Neural cell (in vitro differentiated cells): ENCODE measurements at regions not wholly inside any gene's neighbourhood (a gene's known extent, or its start where the extent isn't known, plus 50 kb on each side); places are given as distances from the start of the nearest gene placed in this dataset.

Source experiments
- H2AFZ ChIP-seq: fragments of 200-600, 300-800 bp; sonication (generic), shearing (Covaris generic); 2 replicates; pipeline ENCODE4 v1.6.0; 2014; ENCODE audit warnings: low read depth, mild to moderate bottlenecking, antibody characterized with exemption, low read length, moderate library complexity
- H3F3A ChIP-seq: fragments of 200-600 bp; shearing (Covaris generic); 2 replicates; pipeline ENCODE4 v1.6.1; 2016; ENCODE audit warnings: mild to moderate bottlenecking, moderate library complexity, mixed read lengths, antibody characterized with exemption, low read length; ENCODE audit not compliant: insufficient read depth, poor library complexity, severe bottlenecking
- H3K27ac ChIP-seq: fragments of 200-600, 300-800 bp; sonication (generic), shearing (Covaris generic); 2 replicates; pipeline ENCODE4 v1.5.1; 2014; ENCODE audit warnings: mild to moderate bottlenecking, low read length, moderate library complexity
- H3K27me3 ChIP-seq: fragments of 300-800, 200-600 bp; sonication (generic), shearing (Covaris generic); 2 replicates; pipeline ENCODE4 v1.6.0; 2014; ENCODE audit warnings: mild to moderate bottlenecking, low read depth, low read length, moderate library complexity; ENCODE audit not compliant: insufficient read depth
- H3K36me3 ChIP-seq: fragments of 300-800, 200-600 bp; sonication (generic), shearing (Covaris generic); 2 replicates; pipeline ENCODE4 v1.5.1; 2014; ENCODE audit warnings: mild to moderate bottlenecking, antibody characterized with exemption, low read length, moderate library complexity; ENCODE audit not compliant: insufficient read depth
- H3K4me2 ChIP-seq: fragments of 300-800, 200-600 bp; sonication (generic), shearing (Covaris generic); 2 replicates; pipeline ENCODE4 v1.6.0; 2014; ENCODE audit warnings: mild to moderate bottlenecking, low read length
- H3K4me3 ChIP-seq: fragments of 300-800, 200-600 bp; sonication (generic), shearing (Covaris generic); 2 replicates; pipeline ENCODE4 v1.5.1; 2014; ENCODE audit warnings: mild to moderate bottlenecking, low read length, moderate library complexity
- H3K79me2 ChIP-seq: fragments of 200-600 bp; shearing (Covaris generic); replicated peaks from 2 replicates; pipeline ENCODE4 v1.6.0; 2014; ENCODE audit warnings: mild to moderate bottlenecking, low read length, moderate library complexity; ENCODE audit not compliant: insufficient read depth
- H3K9ac ChIP-seq: fragments of 300-800, 200-600 bp; sonication (generic), shearing (Covaris generic); 2 replicates; pipeline ENCODE4 v1.6.1; 2016; ENCODE audit warnings: mild to moderate bottlenecking, low read length, mixed read lengths
- H3K9me2 ChIP-seq: fragments of 200-600 bp; shearing (Covaris generic); 2 replicates; pipeline ENCODE4 v1.6.1; 2016; ENCODE audit warnings: mild to moderate bottlenecking, low read length, mixed read lengths; ENCODE audit not compliant: insufficient read depth
- H3K9me3 ChIP-seq: fragments of 200-600, 300-800 bp; sonication (generic), shearing (Covaris generic); 2 replicates; pipeline ENCODE4 v1.6.1; 2016; ENCODE audit warnings: mild to moderate bottlenecking, mixed run types, low read length, moderate library complexity, mixed read lengths
- H4K20me1 ChIP-seq: fragments of 200-600 bp; shearing (Covaris generic); 2 replicates; pipeline ENCODE4 v1.6.1; 2016; ENCODE audit warnings: mild to moderate bottlenecking, mixed run types; ENCODE audit not compliant: insufficient read depth
- CTCF ChIP-seq: fragments of 450-650 bp; IDR thresholded peaks from 2 replicates; pipeline ENCODE4 v1.5.1; 2014; ENCODE audit warnings: antibody characterized with exemption, mild to moderate bottlenecking, moderate library complexity; ENCODE audit not compliant: poor library complexity, severe bottlenecking
- EP300 ChIP-seq: fragments of 450-650 bp; conservative IDR thresholded peaks from 2 replicates; pipeline ENCODE4 v1.6.1; 2014; ENCODE audit warnings: antibody characterized with exemption, mild to moderate bottlenecking, moderate library complexity; ENCODE audit not compliant: poor library complexity, severe bottlenecking
- EZH2 ChIP-seq: fragments of 200-600, 300-800 bp; shearing (Covaris generic), sonication (generic); IDR thresholded peaks from 2 replicates; pipeline ENCODE4 v1.6.1; 2014; ENCODE audit warnings: antibody characterized with exemption, low read length, borderline replicate concordance, mild to moderate bottlenecking; ENCODE audit not compliant: insufficient read depth, poor library complexity, severe bottlenecking
- MXI1 ChIP-seq: fragments of 450-650 bp; conservative IDR thresholded peaks from 2 replicates; pipeline ENCODE4 v1.6.1; 2014; ENCODE audit warnings: antibody characterized with exemption, mild to moderate bottlenecking; ENCODE audit not compliant: poor library complexity, severe bottlenecking
- POLR2AphosphoS5 ChIP-seq: IDR thresholded peaks from 2 replicates; pipeline ENCODE4 v1.6.1; 2012
- RAD21 ChIP-seq: fragments of 450-650 bp; conservative IDR thresholded peaks from 2 replicates; pipeline ENCODE4 v1.6.1; 2014; ENCODE audit warnings: antibody characterized with exemption, mild to moderate bottlenecking, moderate library complexity
- REST ChIP-seq: IDR thresholded peaks from 2 replicates; pipeline ENCODE4 v1.6.1; 2012; ENCODE audit warnings: borderline replicate concordance
- SMC3 ChIP-seq: fragments of 450-650 bp; conservative IDR thresholded peaks from 2 replicates; pipeline ENCODE4 v1.6.1; 2014; ENCODE audit warnings: antibody characterized with exemption, mild to moderate bottlenecking, moderate library complexity; ENCODE audit not compliant: poor library complexity
- TAF1 ChIP-seq: IDR thresholded peaks from 2 replicates; pipeline ENCODE4 v1.6.1; 2012; ENCODE audit warnings: low read depth

- H3F3A ChIP-seq: no peaks in the 10 kb centered on the region
- no peak overlapping the region for H2AFZ ChIP-seq
- no peaks in the 10 kb centered on the region for H3K27me3 ChIP-seq
- no peak for TF ChIP-seq CTCF
- no peak for TF ChIP-seq MXI1
- TF ChIP-seq POLR2AphosphoS5: no peak
- no peak for TF ChIP-seq RAD21
- no peak for TF ChIP-seq EZH2
- TF ChIP-seq REST: no peak
- no peaks in the 10 kb centered on the region for H3K9me2 ChIP-seq
- no peaks in the 10 kb centered on the region for H3K79me2 ChIP-seq
- no peaks in the 10 kb centered on the region for H4K20me1 ChIP-seq
- H3K36me3 ChIP-seq: no peaks in the 10 kb centered on the region
- no peak overlapping the region for H3K4me3 ChIP-seq
- no peaks in the 10 kb centered on the region for H3K9me3 ChIP-seq
- no peak overlapping the region for H3K9ac ChIP-seq
- no peak overlapping the region for H3K27ac ChIP-seq
- H3K4me2 ChIP-seq: no peak overlapping the region
Observed at GRCh38 chr3:106217745-106218144, 348.9 kb upstream of the CBLB start.

- H2AFZ ChIP-seq: no peak overlapping the region
- H3K27me3 ChIP-seq: no peaks in the 10 kb centered on the region
- no peak overlapping the region for H3K4me3 ChIP-seq
- no peak overlapping the region for H3K27ac ChIP-seq
- H3K9me3 ChIP-seq: no peaks in the 10 kb centered on the region
- H3F3A ChIP-seq: no peaks in the 10 kb centered on the region
- no peaks in the 10 kb centered on the region for H3K9me2 ChIP-seq
- H3K4me2 ChIP-seq: no peak overlapping the region
- H3K79me2 ChIP-seq: no peaks in the 10 kb centered on the region
- TF ChIP-seq POLR2AphosphoS5 (no peak), MXI1 (no peak), EZH2 (no peak), CTCF (no peak), REST (no peak), EP300 (no peak), RAD21 (no peak), TAF1 (no peak), SMC3 (no peak)
- H3K9ac ChIP-seq: no peak overlapping the region
- H4K20me1 ChIP-seq: no peaks in the 10 kb centered on the region
- H3K36me3 ChIP-seq: no peaks in the 10 kb centered on the region
Observed at GRCh38 chr3:106227068-106227467, 358.3 kb upstream of the CBLB start.
